ENCODE measurements at regions not wholly inside any gene's neighbourhood (a gene's known extent, or its start where the extent isn't known, plus 50 kb on each side); places are given as distances from the start of the nearest gene placed in this dataset.

DNA sequence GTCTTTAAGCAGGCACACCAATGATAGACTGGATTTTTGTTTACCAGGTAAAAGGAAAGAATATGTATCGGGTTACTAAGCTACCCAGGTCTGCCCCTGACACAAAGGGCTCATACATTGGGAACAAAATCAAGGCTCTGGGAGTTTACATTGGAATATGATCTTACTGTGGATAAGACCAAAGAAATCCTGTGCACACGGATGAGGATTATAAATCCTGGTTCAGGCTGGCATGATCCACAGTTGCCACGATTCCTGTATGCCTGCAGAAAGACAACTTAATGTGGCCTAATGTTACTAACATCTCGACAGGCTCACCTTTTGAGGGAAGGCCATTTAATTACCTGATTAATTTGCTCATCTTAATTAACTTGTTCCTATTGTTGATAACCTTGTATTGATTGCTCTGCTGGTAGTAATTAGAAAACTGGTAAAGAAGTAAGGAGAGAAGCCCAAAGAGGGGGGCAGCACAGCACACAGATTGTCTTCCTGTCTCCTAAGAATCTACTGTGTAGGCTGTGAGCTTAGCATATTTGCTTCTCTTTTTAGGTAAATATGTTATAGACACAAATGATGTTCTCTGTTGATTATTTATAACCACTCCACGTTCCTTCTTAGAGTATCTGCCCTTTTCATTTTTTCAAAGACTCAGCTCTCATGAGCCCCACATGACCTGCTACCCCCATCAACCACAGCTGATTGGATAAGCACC is 51.0 kb upstream of the TOX3 start:
- no peak for ATAC-seq
- Histone ChIP-seq H3K9me3 (no peaks in the 10 kb centered on the region), H3K4me2 (no peak overlapping the region), H3K4me3 (no peak overlapping the region), H3K27ac (no peak overlapping the region), H3K4me1 (no peaks in the 10 kb centered on the region)
- no peak for FAIRE-seq
- DNase-seq (ENCODE audit: low read depth in 1 of 2, low spot score in 1 of 2) = no peak
- CTCF ChIA-PET = no interaction called here
- TF ChIP-seq FOSL2 (IDR thresholded peaks at IDR 0.05) = no peak
- no peak for TF ChIP-seq FOSL2 (CRISPR knock-in tag; IDR thresholded peaks at IDR 0.05)
- TF ChIP-seq, protein P1, sequence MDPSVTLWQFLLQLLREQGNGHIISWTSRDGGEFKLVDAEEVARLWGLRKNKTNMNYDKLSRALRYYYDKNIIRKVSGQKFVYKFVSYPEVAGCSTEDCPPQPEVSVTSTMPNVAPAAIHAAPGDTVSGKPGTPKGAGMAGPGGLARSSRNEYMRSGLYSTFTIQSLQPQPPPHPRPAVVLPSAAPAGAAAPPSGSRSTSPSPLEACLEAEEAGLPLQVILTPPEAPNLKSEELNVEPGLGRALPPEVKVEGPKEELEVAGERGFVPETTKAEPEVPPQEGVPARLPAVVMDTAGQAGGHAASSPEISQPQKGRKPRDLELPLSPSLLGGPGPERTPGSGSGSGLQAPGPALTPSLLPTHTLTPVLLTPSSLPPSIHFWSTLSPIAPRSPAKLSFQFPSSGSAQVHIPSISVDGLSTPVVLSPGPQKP (IDR thresholded peaks at IDR 0.05; ENCODE audit: low read depth, low read length) = no peak
- no peak for TF ChIP-seq CBX8 (IDR thresholded peaks at IDR 0.05)
- no peak for TF ChIP-seq JUNB (IDR thresholded peaks at IDR 0.05)
- no peak for TF ChIP-seq HDAC2 (IDR thresholded peaks at IDR 0.05)
- TF ChIP-seq KDM1A (IDR thresholded peaks at IDR 0.05; ENCODE audit: low read depth) = no peak
- no peak for TF ChIP-seq CHD4 (IDR thresholded peaks at IDR 0.05; ENCODE audit: borderline replicate concordance)
- TF ChIP-seq, protein P2, sequence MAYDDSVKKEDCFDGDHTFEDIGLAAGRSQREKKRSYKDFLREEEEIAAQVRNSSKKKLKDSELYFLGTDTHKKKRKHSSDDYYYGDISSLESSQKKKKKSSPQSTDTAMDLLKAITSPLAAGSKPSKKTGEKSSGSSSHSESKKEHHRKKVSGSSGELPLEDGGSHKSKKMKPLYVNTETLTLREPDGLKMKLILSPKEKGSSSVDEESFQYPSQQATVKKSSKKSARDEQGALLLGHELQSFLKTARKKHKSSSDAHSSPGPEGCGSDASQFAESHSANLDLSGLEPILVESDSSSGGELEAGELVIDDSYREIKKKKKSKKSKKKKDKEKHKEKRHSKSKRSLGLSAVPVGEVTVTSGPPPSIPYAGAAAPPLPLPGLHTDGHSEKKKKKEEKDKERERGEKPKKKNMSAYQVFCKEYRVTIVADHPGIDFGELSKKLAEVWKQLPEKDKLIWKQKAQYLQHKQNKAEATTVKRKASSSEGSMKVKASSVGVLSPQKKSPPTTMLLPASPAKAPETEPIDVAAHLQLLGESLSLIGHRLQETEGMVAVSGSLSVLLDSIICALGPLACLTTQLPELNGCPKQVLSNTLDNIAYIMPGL (CRISPR knock-in tag; IDR thresholded peaks at IDR 0.05; ENCODE audit: borderline replicate concordance) = no peak
- TF ChIP-seq BHLHE40 (IDR thresholded peaks at IDR 0.05; ENCODE audit: low read depth, low read length) = no peak
- TF ChIP-seq TFCP2L1 (CRISPR knock-in tag; IDR thresholded peaks at IDR 0.05) = no peak
- TF ChIP-seq JUN (IDR thresholded peaks at IDR 0.05) = no peak
- no peak for TF ChIP-seq CEBPB (IDR thresholded peaks at IDR 0.05)
- no peak for TF ChIP-seq MAZ (IDR thresholded peaks at IDR 0.05; ENCODE audit: borderline replicate concordance, low read depth, low read length)
- POLR2A ChIA-PET = no interaction called here
- 39% methylated on average over 5 of the region's 5 CpGs for WGBS (ENCODE audit: missing lambda C conversion rate)

DNA sequence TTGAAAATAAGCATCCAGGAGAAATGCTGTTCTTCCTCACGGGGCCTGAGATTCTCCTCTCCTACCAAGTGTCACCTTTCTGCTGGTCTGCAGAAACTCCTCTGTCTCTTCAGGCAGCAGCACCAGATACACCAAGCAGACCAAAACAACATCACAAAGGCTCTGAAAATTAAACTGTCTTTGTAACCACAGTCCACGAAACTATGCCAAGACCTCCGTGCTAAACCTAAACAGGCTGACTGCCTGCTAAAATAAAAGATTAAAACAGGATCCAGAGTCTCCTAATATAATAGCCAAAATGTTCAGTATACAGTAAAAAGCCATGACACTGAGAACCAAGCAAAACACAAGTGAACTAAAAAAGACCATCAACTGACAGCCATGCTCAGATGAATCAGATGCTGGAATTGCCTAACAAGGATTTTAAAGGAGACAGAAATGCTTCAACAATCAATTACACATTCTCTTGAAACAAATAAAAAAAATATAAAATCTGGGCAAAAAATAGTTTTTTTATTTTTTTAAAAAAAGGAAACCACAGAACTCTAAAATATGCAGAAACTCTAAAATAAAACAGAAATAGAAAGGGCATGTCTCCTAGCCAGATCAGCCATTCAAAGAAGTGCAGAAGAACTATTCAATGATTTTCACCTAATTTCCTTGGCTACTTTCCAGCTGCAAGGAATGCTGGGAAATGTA is 50.3 kb upstream of the TOX3 start:
- ChIA-PET CTCF (interaction anchor here (0.7 kb wide), 1 partner anchor 32 kb away, joined by 3 read pairs; no protein-coding TSS in a partner anchor), POLR2A (no interaction called here)
- no peak for FAIRE-seq
- ATAC-seq = no peak
- Histone ChIP-seq H3K4me3 (no peak overlapping the region), H3K9me3 (no peaks in the 10 kb centered on the region), H3K4me2 (no peak overlapping the region), H3K27ac (no peak overlapping the region), H3K4me1 (no peaks in the 10 kb centered on the region)
- TF ChIP-seq, protein P3, sequence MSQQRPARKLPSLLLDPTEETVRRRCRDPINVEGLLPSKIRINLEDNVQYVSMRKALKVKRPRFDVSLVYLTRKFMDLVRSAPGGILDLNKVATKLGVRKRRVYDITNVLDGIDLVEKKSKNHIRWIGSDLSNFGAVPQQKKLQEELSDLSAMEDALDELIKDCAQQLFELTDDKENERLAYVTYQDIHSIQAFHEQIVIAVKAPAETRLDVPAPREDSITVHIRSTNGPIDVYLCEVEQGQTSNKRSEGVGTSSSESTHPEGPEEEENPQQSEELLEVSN (IDR thresholded peaks at IDR 0.05; ENCODE audit: borderline replicate concordance, low read depth) = no peak
- DNase-seq (ENCODE audit: low read depth in 1 of 2, low spot score in 1 of 2) = no peak
- WGBS (ENCODE audit: missing lambda C conversion rate) = 25% methylated on average over 3 of the region's 3 CpGs

Measured in A549 (cell line).